Gastroesophageal sphincter (tissue), 4 donors: ENCODE measurements at regions not wholly inside any gene's neighbourhood (a gene's known extent, or its start where the extent isn't known, plus 50 kb on each side); places are given as distances from the start of the nearest gene placed in this dataset.

ENCODE experiments used
- ATAC-seq: fragments of 150-250 bp; one replicate; pipeline ENCODE4 v1.9.1; 2016; ENCODE audit warnings: mild to moderate bottlenecking, moderate library complexity
- H3K27ac ChIP-seq, 4 donors: fragments of 200-600 bp; sonication (generic) in 3 of 4; 1 replicate in 3 of 4; 2 replicates in 1 of 4; pipeline ENCODE4 v1.5.1; 2016 to 2019
- H3K27me3 ChIP-seq: fragments of 200-600 bp; sonication (generic); one replicate; pipeline ENCODE4 v1.5.1; 2019
- H3K36me3 ChIP-seq, 2 donors: fragments of 200-600 bp; sonication (generic); one replicate each; pipeline ENCODE4 v1.5.1; 2019; ENCODE audit warnings: control low read depth in 1 of 2
- H3K4me1 ChIP-seq, 3 donors: fragments of 200-600 bp; sonication (generic); 1 replicate in 2 of 3; 2 replicates in 1 of 3; pipeline ENCODE4 v1.5.1; 2016 to 2019; ENCODE audit warnings: control low read depth in 2 of 3
- H3K4me3 ChIP-seq, 2 donors: fragments of 200-600 bp; sonication (generic); one replicate each; pipeline ENCODE4 v1.5.1; 2019; ENCODE audit warnings: mild to moderate bottlenecking in 1 of 2, moderate library complexity in 1 of 2
- H3K9me3 ChIP-seq, 3 donors: fragments of 200-600 bp; sonication (generic); one replicate each; pipeline ENCODE4 v1.5.1; 2017 to 2019; ENCODE audit warnings: control low read depth in 2 of 3
- CTCF ChIP-seq, 4 experiments: fragments of 200-600 bp in 2 of 4; fragments of 450-650 bp in 2 of 4; sonication (generic) in 1 of 4; IDR thresholded peaks; one replicate each; pipeline ENCODE4 v1.5.1; 2017 to 2019; ENCODE audit warnings: antibody characterized with exemption in 4 of 4, mild to moderate bottlenecking in 2 of 4, moderate library complexity in 2 of 4
- EP300 ChIP-seq: sonication (generic); formaldehyde crosslinking; IDR thresholded peaks from one replicate; pipeline ENCODE4 v1.6.1; 2017; ENCODE audit warnings: antibody characterized with exemption, mild to moderate bottlenecking
- POLR2A ChIP-seq, 2 donors: fragments of 450-650 bp; IDR thresholded peaks; one replicate each; pipeline ENCODE4 v1.6.1; 2017; ENCODE audit warnings: antibody characterized with exemption in 2 of 2, mild to moderate bottlenecking in 2 of 2, moderate library complexity in 1 of 2
- POLR2AphosphoS5 ChIP-seq: sonication (generic); formaldehyde crosslinking; IDR thresholded peaks from one replicate; pipeline ENCODE4 v1.6.1; 2017; ENCODE audit warnings: antibody characterized with exemption
- WGBS, 2 donors: methylation state at CpG; one replicate each; pipeline ENCODE4 v1.1.5; 2018; ENCODE audit warnings: low coverage in 1 of 2; 5-methylcytosine and 5-hydroxymethylcytosine counted together

GRCh38 chr6:71406865-71407860, 118.6 kb downstream of the OGFRL1 start:
- H3K27ac ChIP-seq, result no peak overlapping the region
- TF ChIP-seq CTCF (IDR thresholded peaks at IDR 0.05) (no peak), POLR2A (IDR thresholded peaks at IDR 0.05) (no peak), EP300 (no peak), POLR2AphosphoS5 (no peak)
- no peak for ATAC-seq
- H3K36me3 ChIP-seq, result peaks cover 0 to 16% of the 10 kb centered on the region in 2 donors
- no peaks in the 10 kb centered on the region for H3K27me3 ChIP-seq
- no peaks in the 10 kb centered on the region for H3K9me3 ChIP-seq
- peaks cover 13 to 92% (median 14%) of the 10 kb centered on the region in 3 donors for H3K4me1 ChIP-seq
- 71 to 86% methylated on average over 5 of the region's 5 CpGs for WGBS, 2 donors
- no peak overlapping the region for H3K4me3 ChIP-seq

- Histone ChIP-seq H3K36me3 (peaks cover 0 to 16% of the 10 kb centered on the region in 2 donors), H3K4me3 (no peak overlapping the region), H3K9me3 (no peaks in the 10 kb centered on the region), H3K27ac (no peak overlapping the region), H3K27me3 (no peaks in the 10 kb centered on the region), H3K4me1 (peaks cover 16 to 92% (median 26%) of the 10 kb centered on the region in 3 donors)
- ATAC-seq, result no peak
- TF ChIP-seq POLR2AphosphoS5, result no peak
- no peak for TF ChIP-seq POLR2A (IDR thresholded peaks at IDR 0.05)
- TF ChIP-seq EP300, result no peak
- no peak for TF ChIP-seq CTCF (IDR thresholded peaks at IDR 0.05)
- WGBS, 2 donors, result 94% methylated on average over 1 of the region's 1 CpG; no CpG with 5 or more reads in 1 of the 2 donors
Observed at GRCh38 chr6:71408787-71409723, 120.4 kb downstream of the OGFRL1 start.

- H3K27ac ChIP-seq, result no peak overlapping the region
- no peak overlapping the region for H3K4me3 ChIP-seq
- peaks cover 0 to 19% of the 10 kb centered on the region in 2 donors for H3K36me3 ChIP-seq
- no peaks in the 10 kb centered on the region for H3K9me3 ChIP-seq
- TF ChIP-seq POLR2A (IDR thresholded peaks at IDR 0.05) (no peak), POLR2AphosphoS5 (no peak), EP300 (no peak), CTCF (IDR thresholded peaks at IDR 0.05) (no peak)
- ATAC-seq, result no peak
- H3K4me1 ChIP-seq, result peaks cover 15 to 92% (median 28%) of the 10 kb centered on the region in 3 donors
- no peaks in the 10 kb centered on the region for H3K27me3 ChIP-seq
- WGBS, 2 donors, result 77 to 89% methylated on average over 3 to 4 of the region's 4 CpGs
Observed at GRCh38 chr6:71410164-71410566, 121.6 kb downstream of the OGFRL1 start.

- Histone ChIP-seq H3K9me3 (no peaks in the 10 kb centered on the region), H3K27ac (peak overlapping the region in 2 of 4 donors; percentile 20 to 26), H3K4me1 (peaks cover 12 to 92% (median 32%) of the 10 kb centered on the region in 3 donors), H3K36me3 (peaks cover 3 to 24% of the 10 kb centered on the region in 2 donors), H3K27me3 (no peaks in the 10 kb centered on the region), H3K4me3 (no peak overlapping the region)
- 29 to 50% methylated on average over 1 of the region's 1 CpG for WGBS, 2 donors
- ATAC-seq, result no peak
- no peak for TF ChIP-seq POLR2AphosphoS5
- TF ChIP-seq POLR2A (IDR thresholded peaks at IDR 0.05), result no peak
Observed at GRCh38 chr6:71410681-71411080, 122.1 kb downstream of the OGFRL1 start.

- ATAC-seq, result no peak
- WGBS, 2 donors, result 29 to 33% methylated on average over 1 of the region's 1 CpG
- H3K36me3 ChIP-seq, result peaks cover 3 to 31% of the 10 kb centered on the region in 2 donors
- no peaks in the 10 kb centered on the region for H3K9me3 ChIP-seq
- no peak for TF ChIP-seq CTCF (IDR thresholded peaks at IDR 0.05)
- no peak for TF ChIP-seq EP300
- no peak for TF ChIP-seq POLR2AphosphoS5
- no peak for TF ChIP-seq POLR2A (IDR thresholded peaks at IDR 0.05)
- peak overlapping the region; percentile 65 to 73 (median 66) for H3K27ac ChIP-seq
- H3K27me3 ChIP-seq, result no peaks in the 10 kb centered on the region
- peaks cover 12 to 94% (median 32%) of the 10 kb centered on the region in 3 donors for H3K4me1 ChIP-seq
- peak overlapping the region in 1 of 2 donors; percentile 3 for H3K4me3 ChIP-seq
Observed at GRCh38 chr6:71411882-71412281, 123.3 kb downstream of the OGFRL1 start.
